Esophagus squamous epithelium (tissue), 4 donors: ENCODE measurements at regions not wholly inside any gene's neighbourhood (a gene's known extent, or its start where the extent isn't known, plus 50 kb on each side); places are given as distances from the start of the nearest gene placed in this dataset.

Experiments used
- CTCF ChIP-seq, 6 experiments: fragments of 450-650 bp in 4 of 6; fragments of 200-600 bp in 2 of 6; sonication (generic) in 2 of 6; IDR thresholded peaks; one replicate each; pipeline ENCODE4 v1.5.1; 2016 to 2019; ENCODE audit warnings: antibody characterized with exemption in 6 of 6, mild to moderate bottlenecking in 4 of 6, moderate library complexity in 4 of 6
- POLR2A ChIP-seq, 4 donors: fragments of 450-650 bp; IDR thresholded peaks; one replicate each; pipeline ENCODE4 v1.6.1; 2017; ENCODE audit warnings: antibody characterized with exemption in 4 of 4, mild to moderate bottlenecking in 4 of 4, moderate library complexity in 3 of 4

DNA sequence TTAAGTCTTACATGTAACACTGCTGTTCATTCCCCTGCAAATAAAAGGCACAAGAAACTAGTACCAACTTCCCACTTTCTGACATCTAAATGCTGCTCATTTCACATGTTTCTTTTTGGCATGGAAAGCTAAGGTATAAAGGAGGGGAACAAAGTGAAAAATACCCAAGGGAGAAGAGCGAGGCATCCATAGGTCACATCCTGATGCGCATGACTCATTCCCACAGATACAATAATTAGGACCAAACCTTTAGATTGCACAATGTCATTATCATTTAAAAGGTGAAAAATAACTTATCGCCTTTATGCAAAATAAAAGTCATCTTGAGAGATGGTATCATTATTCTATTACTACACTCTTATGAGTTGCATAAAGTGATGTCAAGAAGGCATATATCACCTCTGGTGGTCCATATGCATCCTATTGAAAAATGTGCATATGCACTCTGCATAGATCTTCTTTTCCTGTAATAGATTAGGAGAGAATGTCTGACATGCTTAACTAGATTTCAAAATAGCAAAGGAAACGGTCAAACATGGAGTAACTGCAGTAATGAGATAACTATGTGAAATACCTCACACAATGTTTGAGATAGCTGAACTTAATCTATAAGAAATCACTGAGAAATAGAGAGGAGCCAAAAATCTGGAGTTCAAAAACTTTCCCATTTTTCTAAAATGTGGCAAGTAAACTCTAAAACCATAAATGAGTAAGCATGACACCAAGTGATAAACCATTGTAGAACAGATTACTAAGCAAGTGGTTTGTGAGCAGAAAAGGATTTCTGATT, 382.5 kb upstream of the TMTC1 start:
- TF ChIP-seq POLR2A (IDR thresholded peaks at IDR 0.05) (no peak), CTCF (IDR thresholded peaks at IDR 0.05) (no peak)
